GM12872 (cell line): ENCODE measurements at regions not wholly inside any gene's neighbourhood (a gene's known extent, or its start where the extent isn't known, plus 50 kb on each side); places are given as distances from the start of the nearest gene placed in this dataset.

Source experiments
- TF ChIP-seq, protein P1 (sequence below): IDR thresholded peaks from 3 replicates; pipeline ENCODE4 v1.5.1; 2011; ENCODE audit warnings: low read depth, mild to moderate bottlenecking, low read length, moderate library complexity; ENCODE audit not compliant: insufficient read depth

DNA sequence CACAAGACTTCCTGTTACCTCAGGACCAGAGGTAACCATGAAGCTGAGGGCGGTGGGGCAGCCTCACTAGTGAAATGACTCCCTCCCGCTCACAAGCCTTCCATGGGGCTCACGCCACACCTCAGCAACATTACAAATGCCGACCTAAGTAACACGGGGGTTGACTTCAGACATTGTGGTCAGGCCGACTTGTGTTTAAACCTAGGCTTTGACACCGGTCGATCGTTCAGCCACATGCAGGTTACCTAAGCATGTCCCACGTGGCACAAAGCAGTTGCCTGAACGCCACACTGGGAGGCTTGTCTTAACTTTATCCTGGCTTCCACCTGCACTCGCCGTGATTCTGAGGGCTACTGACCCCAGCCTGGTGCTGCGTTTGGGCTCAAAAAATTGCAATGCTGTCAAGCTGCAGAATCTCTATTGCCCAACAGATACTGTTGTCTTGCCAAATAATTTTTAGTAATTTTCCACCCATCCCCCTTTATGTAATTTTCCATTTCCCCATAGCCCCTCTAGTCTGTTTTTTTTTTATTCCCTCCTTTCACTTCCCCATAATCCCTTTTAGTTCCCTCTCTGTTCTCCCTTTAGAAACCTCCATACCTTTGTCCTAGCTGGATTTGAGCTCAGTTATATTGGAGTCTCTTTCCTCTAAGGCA lies 158.6 kb upstream of the RGMA start:
- TF ChIP-seq, protein P1, sequence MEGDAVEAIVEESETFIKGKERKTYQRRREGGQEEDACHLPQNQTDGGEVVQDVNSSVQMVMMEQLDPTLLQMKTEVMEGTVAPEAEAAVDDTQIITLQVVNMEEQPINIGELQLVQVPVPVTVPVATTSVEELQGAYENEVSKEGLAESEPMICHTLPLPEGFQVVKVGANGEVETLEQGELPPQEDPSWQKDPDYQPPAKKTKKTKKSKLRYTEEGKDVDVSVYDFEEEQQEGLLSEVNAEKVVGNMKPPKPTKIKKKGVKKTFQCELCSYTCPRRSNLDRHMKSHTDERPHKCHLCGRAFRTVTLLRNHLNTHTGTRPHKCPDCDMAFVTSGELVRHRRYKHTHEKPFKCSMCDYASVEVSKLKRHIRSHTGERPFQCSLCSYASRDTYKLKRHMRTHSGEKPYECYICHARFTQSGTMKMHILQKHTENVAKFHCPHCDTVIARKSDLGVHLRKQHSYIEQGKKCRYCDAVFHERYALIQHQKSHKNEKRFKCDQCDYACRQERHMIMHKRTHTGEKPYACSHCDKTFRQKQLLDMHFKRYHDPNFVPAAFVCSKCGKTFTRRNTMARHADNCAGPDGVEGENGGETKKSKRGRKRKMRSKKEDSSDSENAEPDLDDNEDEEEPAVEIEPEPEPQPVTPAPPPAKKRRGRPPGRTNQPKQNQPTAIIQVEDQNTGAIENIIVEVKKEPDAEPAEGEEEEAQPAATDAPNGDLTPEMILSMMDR: no peak

DNA sequence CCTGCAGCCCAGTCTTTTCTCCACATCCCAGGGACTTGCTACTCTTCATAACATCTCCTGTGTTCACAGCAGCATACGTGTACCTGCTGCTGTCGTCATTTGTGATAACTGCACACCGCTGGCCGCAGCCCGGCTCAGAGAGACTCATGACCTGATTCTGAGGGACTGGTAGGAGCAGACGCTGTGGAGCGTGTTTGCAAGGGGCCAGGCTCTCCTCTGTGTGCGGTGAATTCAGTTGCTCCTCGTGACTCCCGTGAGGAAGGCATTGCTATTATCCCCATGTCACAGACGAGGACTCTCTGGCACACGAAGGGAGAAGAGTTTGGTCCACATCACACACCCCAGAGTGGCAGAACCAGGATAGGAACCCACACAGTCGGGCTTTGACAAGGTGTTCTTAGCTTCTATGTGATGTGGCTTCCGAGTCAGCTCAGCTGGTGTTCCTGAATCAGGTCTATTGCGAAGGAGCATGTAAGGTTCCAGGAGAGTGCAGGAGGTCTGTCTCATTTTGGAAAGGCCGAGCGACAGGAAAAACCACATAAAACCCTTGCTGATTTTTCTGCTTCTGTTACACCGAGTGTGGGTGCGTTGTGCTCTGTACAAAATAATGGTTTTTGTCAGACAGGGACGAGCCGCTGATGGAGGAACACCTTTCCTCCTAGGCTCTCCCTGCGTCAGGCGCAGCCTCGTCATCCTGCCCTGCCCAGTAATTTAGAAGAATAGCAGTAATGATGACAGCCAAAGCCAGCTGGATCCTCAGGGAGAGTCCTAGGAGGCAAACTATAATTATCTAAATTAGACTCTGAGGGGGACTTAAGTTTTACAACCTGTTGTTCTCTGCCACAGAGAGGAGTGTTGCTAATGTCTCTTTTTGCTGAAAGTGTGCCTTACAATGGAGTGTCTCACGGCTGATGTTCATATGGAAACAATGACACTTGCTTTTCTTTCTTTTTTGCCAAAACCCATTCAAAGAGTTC lies 157.5 kb upstream of the RGMA start:
- TF ChIP-seq, protein P1: no peak

DNA sequence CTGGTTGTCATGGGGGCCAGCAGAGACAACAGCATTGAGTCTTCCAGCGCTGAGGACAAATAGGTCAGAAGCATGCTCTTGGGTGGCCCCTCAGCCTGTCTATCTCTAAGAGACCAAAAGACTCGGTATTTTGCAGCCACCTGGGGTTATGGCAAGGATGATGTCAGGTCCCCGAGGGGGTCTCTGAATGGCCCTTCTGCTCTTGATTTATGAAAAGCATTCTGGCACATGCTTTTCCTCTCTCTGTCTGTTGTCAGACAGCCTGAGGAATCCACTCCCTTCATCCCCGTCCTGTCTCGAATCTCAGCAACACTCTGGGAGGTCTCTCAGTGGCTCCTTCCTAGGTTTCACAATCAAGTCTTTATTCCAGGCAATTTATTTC lies 156.6 kb upstream of the RGMA start:
- TF ChIP-seq, protein P1: no peak

DNA sequence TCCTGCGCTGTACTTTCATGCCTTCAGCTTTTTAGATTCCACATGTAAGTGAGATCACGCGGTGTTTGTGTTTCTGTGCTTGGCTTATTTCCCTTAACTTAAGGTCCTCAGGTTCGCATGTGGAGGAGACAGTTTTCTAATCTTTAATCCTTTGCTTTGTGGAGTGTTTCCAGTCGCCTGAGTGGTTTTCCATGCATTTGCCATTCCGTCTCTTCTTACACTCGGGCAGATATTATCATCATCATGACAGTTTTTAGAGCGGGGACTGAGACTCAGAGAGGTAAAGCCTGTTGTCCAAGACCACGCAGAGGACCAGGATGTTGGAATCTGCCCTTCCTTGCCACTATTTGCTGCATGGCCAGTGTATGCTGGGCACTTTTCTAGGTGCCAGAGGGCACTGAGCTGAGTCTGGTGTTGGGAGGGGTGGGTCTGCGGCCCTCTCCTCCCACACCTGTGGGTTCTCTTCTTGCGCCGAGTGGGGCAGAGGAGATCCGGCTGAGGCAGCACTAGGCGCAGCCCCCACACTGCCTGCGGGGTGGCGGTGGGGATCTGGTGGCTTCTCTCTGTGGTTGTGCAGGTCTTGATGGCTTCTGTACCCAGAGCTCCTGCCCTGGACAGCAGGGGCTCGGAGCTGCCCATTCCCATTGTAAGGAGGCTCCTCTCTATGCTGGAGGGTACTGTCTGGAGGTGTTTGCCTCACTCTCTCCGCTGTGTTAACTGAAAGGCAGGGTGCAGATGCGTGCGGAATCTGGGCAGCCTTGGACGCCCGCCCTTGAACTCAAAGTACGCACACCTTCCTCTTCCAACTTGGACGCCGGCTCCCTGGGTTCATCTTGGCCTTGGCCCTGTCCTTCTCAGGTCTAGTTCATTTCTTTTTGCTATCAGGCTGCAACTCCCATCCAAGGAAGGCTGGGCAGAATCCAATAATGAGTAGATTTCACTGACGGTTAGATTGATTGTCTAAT lies 156.0 kb upstream of the RGMA start:
- TF ChIP-seq, protein P1: no peak

DNA sequence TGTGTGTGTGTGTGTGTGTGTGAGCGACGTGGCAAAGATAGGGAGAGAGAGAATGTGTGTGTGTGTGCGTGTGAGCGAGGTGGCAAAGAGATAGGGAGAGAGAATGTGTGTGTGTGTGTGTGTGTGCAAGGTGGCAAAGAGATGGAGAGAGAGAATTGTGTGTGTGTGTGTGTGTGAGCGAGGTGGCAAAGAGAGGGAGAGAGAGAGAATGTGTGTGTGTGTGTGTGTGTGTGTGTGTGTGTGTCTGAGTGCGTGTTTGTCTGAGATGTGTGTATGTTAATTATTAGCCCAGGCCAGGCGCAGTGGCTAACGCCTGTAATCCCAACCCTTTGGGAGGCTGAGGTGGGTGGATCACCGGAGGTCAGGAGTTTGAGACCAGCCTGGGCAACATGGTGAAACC lies 154.6 kb upstream of the RGMA start:
- TF ChIP-seq, protein P1: no peak

DNA sequence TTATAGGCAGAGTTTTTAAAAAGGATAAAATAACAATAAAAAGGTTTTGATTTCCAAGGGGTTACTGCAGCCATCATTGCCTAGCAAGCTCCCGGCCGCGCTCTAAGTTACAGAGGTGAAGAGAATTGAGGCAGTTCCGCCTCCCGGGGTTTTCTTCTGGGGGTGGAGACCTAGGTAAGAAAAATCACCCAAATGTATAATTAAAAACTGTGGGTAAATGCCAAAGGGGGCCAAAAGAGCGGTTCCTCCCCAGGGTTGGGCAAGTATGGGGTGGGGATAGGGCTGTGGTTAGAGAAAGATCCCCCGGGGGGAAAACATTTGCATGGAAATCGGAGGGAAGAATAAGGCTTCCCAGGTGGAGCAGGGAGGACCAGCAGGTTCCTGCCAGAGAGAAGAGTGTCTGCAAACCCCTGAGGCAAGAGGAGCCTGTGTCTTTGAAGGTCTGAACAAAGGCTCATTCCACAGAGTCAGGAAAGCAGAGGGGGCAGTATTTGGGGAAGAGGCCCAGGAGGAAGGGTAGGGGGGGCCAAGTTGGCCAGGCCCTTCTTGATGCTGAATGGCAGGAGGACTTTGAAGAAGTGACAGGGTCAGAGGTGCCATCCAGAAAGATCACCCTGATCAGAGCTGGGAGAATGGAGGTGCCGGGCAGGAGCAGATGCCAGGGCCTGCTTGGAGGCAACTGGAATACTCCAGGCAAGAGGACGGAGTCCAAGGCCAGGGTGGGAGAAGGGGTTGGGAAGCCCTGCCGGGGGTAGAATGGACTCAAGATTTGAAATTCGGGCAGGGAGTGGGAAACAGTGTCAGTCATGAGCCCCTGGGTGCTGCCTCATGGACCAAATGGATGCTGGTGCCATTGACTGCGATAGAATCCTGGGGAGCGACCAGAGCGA lies 152.9 kb upstream of the RGMA start:
- TF ChIP-seq, protein P1: no peak
